HL-60 (cell line): ENCODE measurements at regions not wholly inside any gene's neighbourhood (a gene's known extent, or its start where the extent isn't known, plus 50 kb on each side); places are given as distances from the start of the nearest gene placed in this dataset.

Experiments
- CTCF ChIP-seq: IDR thresholded peaks from one replicate; pipeline ENCODE4 v1.5.1; 2011; ENCODE audit warnings: low read length, control low read depth, inconsistent platforms; ENCODE audit not compliant: insufficient read depth
- GABPA ChIP-seq: IDR thresholded peaks from 2 replicates; pipeline ENCODE4 v1.6.1; 2012; ENCODE audit warnings: low read depth
- POLR2AphosphoS5 ChIP-seq: IDR thresholded peaks from 2 replicates; pipeline ENCODE4 v1.6.1; 2012; ENCODE audit warnings: low read depth
- REST ChIP-seq: IDR thresholded peaks from 2 replicates; pipeline ENCODE4 v1.6.1; 2012; ENCODE audit warnings: low read depth; ENCODE audit not compliant: insufficient replicate concordance

- TF ChIP-seq POLR2AphosphoS5 = no peak
- no peak for TF ChIP-seq CTCF
- TF ChIP-seq REST = no peak
- TF ChIP-seq GABPA = no peak
Measured at GRCh38 chr2:120555092-120555491, 180.6 kb upstream of the GLI2 start.
